ENCODE measurements at regions not wholly inside any gene's neighbourhood (a gene's known extent, or its start where the extent isn't known, plus 50 kb on each side); places are given as distances from the start of the nearest gene placed in this dataset.

GRCh38 chr1:222015686-222016085 lies 273.8 kb upstream of the DUSP10 start:
- H3K4me3 ChIP-seq (ENCODE audit: low read length): no peak overlapping the region
- no peak for DNase-seq (ENCODE audit: low read depth)
- no peak for TF ChIP-seq CTCF (IDR thresholded peaks at IDR 0.05; ENCODE audit: insufficient read depth, low read depth, low read length, missing control alignments)

GRCh38 chr1:222014001-222014400 lies 272.1 kb upstream of the DUSP10 start:
- no peak for DNase-seq (ENCODE audit: low read depth)
- H3K4me3 ChIP-seq (ENCODE audit: low read length): no peak overlapping the region
- TF ChIP-seq CTCF (IDR thresholded peaks at IDR 0.05; ENCODE audit: insufficient read depth, low read depth, low read length, missing control alignments): no peak

GRCh38 chr1:222012816-222013215 lies 270.9 kb upstream of the DUSP10 start:
- no peak overlapping the region for H3K4me3 ChIP-seq (ENCODE audit: low read length)
- no peak for TF ChIP-seq CTCF (IDR thresholded peaks at IDR 0.05; ENCODE audit: insufficient read depth, low read depth, low read length, missing control alignments)
- DNase-seq (ENCODE audit: low read depth): no peak

GRCh38 chr1:222010306-222010705 lies 268.4 kb upstream of the DUSP10 start:
- no peak overlapping the region for H3K4me3 ChIP-seq (ENCODE audit: low read length)
- no peak for TF ChIP-seq CTCF (IDR thresholded peaks at IDR 0.05; ENCODE audit: insufficient read depth, low read depth, low read length, missing control alignments)
- DNase-seq (ENCODE audit: low read depth): peak; percentile 57

- no peak overlapping the region for H3K4me3 ChIP-seq (ENCODE audit: low read length)
- DNase-seq (ENCODE audit: low read depth): peak; percentile 38
- TF ChIP-seq CTCF (IDR thresholded peaks at IDR 0.05; ENCODE audit: insufficient read depth, low read depth, low read length, missing control alignments): peak; percentile 50
These were observed 267.3 kb upstream of the DUSP10 start for GRCh38 chr1:222009105-222009730.

GRCh38 chr1:222006715-222007114 lies 264.8 kb upstream of the DUSP10 start:
- TF ChIP-seq CTCF (IDR thresholded peaks at IDR 0.05; ENCODE audit: insufficient read depth, low read depth, low read length, missing control alignments): no peak
- no peak overlapping the region for H3K4me3 ChIP-seq (ENCODE audit: low read length)
- DNase-seq (ENCODE audit: low read depth): no peak

GRCh38 chr1:222004784-222005183 lies 262.9 kb upstream of the DUSP10 start:
- no peak for TF ChIP-seq CTCF (IDR thresholded peaks at IDR 0.05; ENCODE audit: insufficient read depth, low read depth, low read length, missing control alignments)
- no peak overlapping the region for H3K4me3 ChIP-seq (ENCODE audit: low read length)
- DNase-seq (ENCODE audit: low read depth): no peak

Data from epithelial cell of esophagus (primary cell).